ENCODE measurements at regions not wholly inside any gene's neighbourhood (a gene's known extent, or its start where the extent isn't known, plus 50 kb on each side); places are given as distances from the start of the nearest gene placed in this dataset.

DNA sequence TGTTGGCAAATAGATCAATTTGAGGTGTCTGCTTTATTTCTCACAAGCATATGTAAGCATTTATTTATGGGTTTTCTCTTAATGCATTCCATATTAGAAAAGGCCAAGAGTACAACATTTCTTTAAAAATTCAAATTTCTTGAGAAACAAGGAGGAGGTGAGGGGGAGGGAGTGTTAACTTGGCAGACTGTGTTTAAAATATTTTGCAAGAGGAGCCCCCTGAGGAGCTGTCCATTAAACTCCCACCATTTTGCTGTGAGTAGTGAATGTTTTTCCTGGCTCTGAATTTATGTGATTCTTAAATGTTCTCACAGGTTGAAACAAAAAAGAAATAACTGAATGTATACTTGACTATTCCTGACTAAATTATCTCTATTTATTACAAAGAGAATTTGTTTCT is 363.8 kb downstream of the PTPRC start:
- TF ChIP-seq, protein P1, sequence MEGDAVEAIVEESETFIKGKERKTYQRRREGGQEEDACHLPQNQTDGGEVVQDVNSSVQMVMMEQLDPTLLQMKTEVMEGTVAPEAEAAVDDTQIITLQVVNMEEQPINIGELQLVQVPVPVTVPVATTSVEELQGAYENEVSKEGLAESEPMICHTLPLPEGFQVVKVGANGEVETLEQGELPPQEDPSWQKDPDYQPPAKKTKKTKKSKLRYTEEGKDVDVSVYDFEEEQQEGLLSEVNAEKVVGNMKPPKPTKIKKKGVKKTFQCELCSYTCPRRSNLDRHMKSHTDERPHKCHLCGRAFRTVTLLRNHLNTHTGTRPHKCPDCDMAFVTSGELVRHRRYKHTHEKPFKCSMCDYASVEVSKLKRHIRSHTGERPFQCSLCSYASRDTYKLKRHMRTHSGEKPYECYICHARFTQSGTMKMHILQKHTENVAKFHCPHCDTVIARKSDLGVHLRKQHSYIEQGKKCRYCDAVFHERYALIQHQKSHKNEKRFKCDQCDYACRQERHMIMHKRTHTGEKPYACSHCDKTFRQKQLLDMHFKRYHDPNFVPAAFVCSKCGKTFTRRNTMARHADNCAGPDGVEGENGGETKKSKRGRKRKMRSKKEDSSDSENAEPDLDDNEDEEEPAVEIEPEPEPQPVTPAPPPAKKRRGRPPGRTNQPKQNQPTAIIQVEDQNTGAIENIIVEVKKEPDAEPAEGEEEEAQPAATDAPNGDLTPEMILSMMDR (IDR thresholded peaks at IDR 0.05): no peak
- no peak for TF ChIP-seq POLR2AphosphoS5 (IDR thresholded peaks at IDR 0.05)
- TF ChIP-seq POLR2A (IDR thresholded peaks at IDR 0.05; ENCODE audit: low read depth): no peak
- TF ChIP-seq EP300 (IDR thresholded peaks at IDR 0.05): no peak
